MCF 10A (cell line): ENCODE measurements at regions not wholly inside any gene's neighbourhood (a gene's known extent, or its start where the extent isn't known, plus 50 kb on each side); places are given as distances from the start of the nearest gene placed in this dataset.

Experiments used
- BruUV-seq: library from RNA; stranded (reverse); fragments of 400-500 nt; replicated peaks from 2 replicates; lab custom pipeline; 2021; lab: Mats Ljungman, UMichigan
- CTCF ChIA-PET: fragments of 300-600 bp; sonication (Branson Sonifier 250); formaldehyde crosslinking; extraction: SDS; loops from one replicate; lab custom pipeline; 2021; ENCODE audit warnings: antibody characterized with exemption, inconsistent platforms; lab: Yijun Ruan, JAX
- POLR2A ChIA-PET: fragments of 300-600, 350-650 bp; sonication (Branson Sonifier 250); formaldehyde crosslinking; extraction: SDS; loops from one replicate; lab custom pipeline; 2020; ENCODE audit warnings: antibody characterized with exemption, inconsistent platforms; lab: Yijun Ruan, JAX
- DNase-seq: peaks from one replicate; pipeline ENCODE4 v3.0.0-alpha.2; 2018; ENCODE audit not compliant: unreplicated experiment
- H3K27ac Mint-ChIP-seq: one replicate; pipeline ENCODE4 v1.8.0; 2022; ENCODE audit warnings: mild to moderate bottlenecking, low read depth, mixed read lengths; ENCODE audit not compliant: unreplicated experiment
- H3K27me3 Mint-ChIP-seq: one replicate; pipeline ENCODE4 v1.8.0; 2022; ENCODE audit warnings: mixed read lengths; ENCODE audit not compliant: insufficient read depth, unreplicated experiment
- H3K36me3 Mint-ChIP-seq: one replicate; pipeline ENCODE4 v1.8.0; 2022; ENCODE audit warnings: mild to moderate bottlenecking, moderate library complexity, mixed read lengths; ENCODE audit not compliant: insufficient read depth, unreplicated experiment
- H3K4me1 Mint-ChIP-seq: one replicate; pipeline ENCODE4 v1.8.0; 2022; ENCODE audit warnings: mixed read lengths; ENCODE audit not compliant: insufficient read depth, unreplicated experiment
- H3K4me3 Mint-ChIP-seq: one replicate; pipeline ENCODE4 v1.8.0; 2022; ENCODE audit warnings: mild to moderate bottlenecking, moderate library complexity, mixed read lengths; ENCODE audit not compliant: unreplicated experiment
- H3K9me3 Mint-ChIP-seq: one replicate; pipeline ENCODE4 v1.8.0; 2022; ENCODE audit warnings: mixed read lengths; ENCODE audit not compliant: unreplicated experiment
- CTCF ChIP-seq: fragments of 200-600 bp; IDR thresholded peaks from one replicate; pipeline ENCODE4 v1.8.0; 2022; ENCODE audit warnings: antibody characterized with exemption, mild to moderate bottlenecking; ENCODE audit not compliant: unreplicated experiment
- intact Hi-C: fragments of 100-400 bp; cut with micrococcal nuclease; formaldehyde crosslinking; loops from 2 replicates; pipeline ENCODE4 v1.14.1; 2022

- Mint-ChIP-seq H3K36me3 (no peaks in the 10 kb centered on the region), H3K4me1 (no peaks in the 10 kb centered on the region), H3K27me3 (no peaks in the 10 kb centered on the region), H3K27ac (no peak overlapping the region), H3K4me3 (no peak overlapping the region), H3K9me3 (no peaks in the 10 kb centered on the region)
- no TSS peak for BruUV-seq
- POLR2A ChIA-PET: interaction anchor here (0.7 kb wide), 1 partner anchor 76 kb away, joined by 4 read pairs; no protein-coding TSS in a partner anchor
- no peak for DNase-seq
- CTCF ChIA-PET: interaction anchor here (0.6 to 2.1 kb wide), 6 partner anchors 10 to 594 kb away, joined by 3 to 7 read pairs (median 4); no protein-coding TSS in a partner anchor
- intact Hi-C loops: loop anchor here (2.0 kb wide), 1 partner anchor 425 kb away; the partner anchor contains the start of gene RBMS1
- no peak for TF ChIP-seq CTCF
Measured at GRCh38 chr2:160917850-160918249, 242.4 kb upstream of the TANK start.

GRCh38 chr2:160918258-160918657 is 242.0 kb upstream of the TANK start:
- POLR2A ChIA-PET: interaction anchor here (0.7 kb wide), 1 partner anchor 75 kb away, joined by 4 read pairs; no protein-coding TSS in a partner anchor
- no TSS peak for BruUV-seq

GRCh38 chr2:160918906-160919503 is 241.2 kb upstream of the TANK start:
- peak; percentile 79 for DNase-seq
- Mint-ChIP-seq H3K36me3 (no peaks in the 10 kb centered on the region), H3K27ac (no peak overlapping the region), H3K4me3 (no peak overlapping the region), H3K9me3 (no peaks in the 10 kb centered on the region), H3K4me1 (no peaks in the 10 kb centered on the region), H3K27me3 (no peaks in the 10 kb centered on the region)
- CTCF ChIA-PET: interaction anchor here (0.7 to 1.0 kb wide), 5 partner anchors 10 to 1460 kb away, joined by 3 to 5 read pairs (median 3); no protein-coding TSS in a partner anchor
- intact Hi-C loops: loop anchor here (1.0 to 2.0 kb wide), 6 partner anchors 426 to 809 kb away; partner anchors contain the start of gene RBMS1
- TF ChIP-seq CTCF: peak; percentile 71
- POLR2A ChIA-PET: interaction anchor here (0.5 kb wide), 1 partner anchor 427 kb away, joined by 4 read pairs; no protein-coding TSS in a partner anchor
- no TSS peak for BruUV-seq

More at GRCh38 chr2:160918258-160918657, 242.0 kb upstream of the TANK start:
- intact Hi-C loops: loop anchor here (2.0 kb wide), 1 partner anchor 425 kb away; the partner anchor contains the start of gene RBMS1
- Mint-ChIP-seq H3K9me3 (no peaks in the 10 kb centered on the region), H3K4me3 (no peak overlapping the region), H3K4me1 (no peaks in the 10 kb centered on the region), H3K27me3 (no peaks in the 10 kb centered on the region), H3K27ac (no peak overlapping the region), H3K36me3 (no peaks in the 10 kb centered on the region)
- TF ChIP-seq CTCF: no peak
- no peak for DNase-seq
- CTCF ChIA-PET: interaction anchor here (0.6 to 2.1 kb wide), 9 partner anchors 10 to 1034 kb away, joined by 3 to 7 read pairs (median 3); no protein-coding TSS in a partner anchor

- Mint-ChIP-seq H3K27ac (no peak overlapping the region), H3K36me3 (no peaks in the 10 kb centered on the region), H3K27me3 (no peaks in the 10 kb centered on the region), H3K9me3 (no peaks in the 10 kb centered on the region), H3K4me3 (no peak overlapping the region), H3K4me1 (no peaks in the 10 kb centered on the region)
- POLR2A ChIA-PET: no interaction called here
- no peak for DNase-seq
- CTCF ChIA-PET: interaction anchor here (0.5 to 1.4 kb wide), 4 partner anchors 13 to 810 kb away, joined by 3 to 5 read pairs (median 4); no protein-coding TSS in a partner anchor
- intact Hi-C loops: no loop called here
- BruUV-seq: no TSS peak
- no peak for TF ChIP-seq CTCF
Measured at GRCh38 chr2:160920061-160920460, 240.2 kb upstream of the TANK start.
